NCI-H1417 (cell line): ENCODE measurements at regions not wholly inside any gene's neighbourhood (a gene's known extent, or its start where the extent isn't known, plus 50 kb on each side); places are given as distances from the start of the nearest gene placed in this dataset.

Experiments used
- DNase-seq, 3 experiments: peaks; one replicate each; lab custom pipeline; 2025; lab: John Stamatoyannopoulos, UW

GRCh38 chr17:72390675-72391508 is 270.1 kb downstream of the SOX9 start:
- DNase-seq = no peak

- peak in 1 of 3 experiments; percentile 96 for DNase-seq
Measured at GRCh38 chr17:72392056-72393010, 271.5 kb downstream of the SOX9 start.

- DNase-seq = no peak
Measured at GRCh38 chr17:72393553-72393952, 272.7 kb downstream of the SOX9 start.

GRCh38 chr17:72394531-72394930 is 273.7 kb downstream of the SOX9 start:
- DNase-seq = no peak

- DNase-seq = no peak
Measured at GRCh38 chr17:72396121-72396520, 275.3 kb downstream of the SOX9 start.

GRCh38 chr17:72397223-72397667 is 276.4 kb downstream of the SOX9 start:
- no peak for DNase-seq

GRCh38 chr17:72397687-72398086 is 276.9 kb downstream of the SOX9 start:
- no peak for DNase-seq

- no peak for DNase-seq
Measured at GRCh38 chr17:72399023-72399607, 278.3 kb downstream of the SOX9 start.

GRCh38 chr17:72399608-72400487 is 279.0 kb downstream of the SOX9 start:
- peak in 1 of 3 experiments; percentile 38 for DNase-seq

- DNase-seq = no peak
Measured at GRCh38 chr17:72400488-72400827, 279.6 kb downstream of the SOX9 start.

GRCh38 chr17:72400863-72401262 is 280.0 kb downstream of the SOX9 start:
- DNase-seq = peak in 1 of 3 experiments; percentile 28

GRCh38 chr17:72401883-72402726 is 281.3 kb downstream of the SOX9 start:
- DNase-seq = no peak

- no peak for DNase-seq
Measured at GRCh38 chr17:72402727-72403210, 281.9 kb downstream of the SOX9 start.

GRCh38 chr17:72403713-72404209 is 282.9 kb downstream of the SOX9 start:
- no peak for DNase-seq

GRCh38 chr17:72404872-72405271 is 284.1 kb downstream of the SOX9 start:
- no peak for DNase-seq

GRCh38 chr17:72405662-72406230 is 284.9 kb downstream of the SOX9 start:
- DNase-seq = no peak

- peak in 1 of 3 experiments; percentile 31 for DNase-seq
Measured at GRCh38 chr17:72406498-72406897, 285.7 kb downstream of the SOX9 start.

GRCh38 chr17:72407336-72407909 is 286.6 kb downstream of the SOX9 start:
- peak; percentile 68 to 97 (median 89) for DNase-seq

GRCh38 chr17:72407931-72408330 is 287.1 kb downstream of the SOX9 start:
- peak in 2 of 3 experiments; percentile 79 to 92 for DNase-seq
